Epithelial cell of prostate (primary cell): ENCODE measurements at regions not wholly inside any gene's neighbourhood (a gene's known extent, or its start where the extent isn't known, plus 50 kb on each side); places are given as distances from the start of the nearest gene placed in this dataset.

Source experiments
- DNase-seq: peaks from one replicate; pipeline ENCODE4 v3.0.0-alpha.2; 2011; ENCODE audit warnings: low read depth, low spot score
- H3K27ac ChIP-seq: fragments of 450-650 bp; 2 replicates; pipeline ENCODE4 v1.5.1; 2017; ENCODE audit warnings: mild to moderate bottlenecking

DNA sequence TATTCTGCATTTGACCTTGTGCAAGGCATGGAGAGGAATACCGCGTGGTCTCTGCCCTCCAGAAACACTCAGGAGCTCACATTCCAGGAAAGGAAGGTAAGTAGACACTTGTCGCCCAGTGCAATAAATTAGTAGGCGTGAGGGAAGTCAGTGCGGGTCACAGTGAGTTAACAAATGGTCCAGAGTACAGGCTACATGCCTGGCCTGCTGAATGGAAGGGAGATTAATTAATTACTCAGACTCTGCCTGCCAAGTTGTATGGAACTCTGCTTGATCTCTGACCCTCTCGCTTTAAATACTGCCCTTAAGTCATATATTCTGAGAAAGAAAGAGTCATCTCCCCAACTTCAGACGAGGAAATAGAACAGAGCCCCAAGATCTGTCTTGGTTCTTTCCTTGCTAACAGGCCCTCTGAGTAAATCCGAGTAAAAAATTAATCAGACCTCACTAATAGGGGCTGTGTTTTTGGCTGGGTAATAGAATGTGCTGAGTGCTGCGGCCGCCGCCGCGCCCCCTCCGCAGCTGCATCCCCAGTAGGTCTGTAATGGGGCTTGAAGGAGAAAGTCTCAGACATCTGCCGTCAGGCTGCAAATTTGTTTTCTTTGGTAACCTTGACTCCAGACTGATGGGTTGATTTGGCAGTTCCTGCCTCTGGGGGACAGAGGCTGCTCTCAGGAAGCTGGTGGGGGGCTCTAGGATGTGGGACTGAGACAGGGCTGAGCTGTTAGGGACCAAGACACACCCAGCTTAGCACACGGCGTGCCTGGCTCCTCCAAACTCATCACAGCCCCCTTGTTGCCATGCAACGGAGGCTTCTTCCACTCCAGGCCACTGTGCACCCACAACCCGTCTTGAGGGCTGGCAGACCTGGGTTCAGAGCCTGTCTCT is 144.4 kb downstream of the NSG2 start:
- no peak overlapping the region for H3K27ac ChIP-seq
- no peak for DNase-seq

DNA sequence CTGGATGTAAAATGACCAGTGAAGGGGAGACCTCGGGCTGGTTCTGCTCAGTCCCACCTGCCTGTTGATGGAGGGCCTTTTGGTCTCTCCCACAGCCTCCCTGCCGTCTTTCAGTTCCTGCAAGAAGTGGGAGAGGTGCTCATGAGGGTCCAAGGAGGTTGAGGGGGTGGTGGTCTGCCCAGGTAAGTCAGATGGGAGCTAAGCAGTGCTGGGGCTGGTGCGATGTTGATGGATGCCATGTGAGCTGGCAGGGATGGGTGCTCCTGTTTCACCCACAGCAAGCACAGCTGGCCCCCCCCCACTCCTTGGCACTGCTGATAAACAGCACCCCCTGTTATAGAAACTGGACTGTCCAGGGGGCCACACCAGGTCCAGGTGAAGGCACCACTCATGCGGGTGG is 145.6 kb downstream of the NSG2 start:
- no peak for DNase-seq
- no peak overlapping the region for H3K27ac ChIP-seq

DNA sequence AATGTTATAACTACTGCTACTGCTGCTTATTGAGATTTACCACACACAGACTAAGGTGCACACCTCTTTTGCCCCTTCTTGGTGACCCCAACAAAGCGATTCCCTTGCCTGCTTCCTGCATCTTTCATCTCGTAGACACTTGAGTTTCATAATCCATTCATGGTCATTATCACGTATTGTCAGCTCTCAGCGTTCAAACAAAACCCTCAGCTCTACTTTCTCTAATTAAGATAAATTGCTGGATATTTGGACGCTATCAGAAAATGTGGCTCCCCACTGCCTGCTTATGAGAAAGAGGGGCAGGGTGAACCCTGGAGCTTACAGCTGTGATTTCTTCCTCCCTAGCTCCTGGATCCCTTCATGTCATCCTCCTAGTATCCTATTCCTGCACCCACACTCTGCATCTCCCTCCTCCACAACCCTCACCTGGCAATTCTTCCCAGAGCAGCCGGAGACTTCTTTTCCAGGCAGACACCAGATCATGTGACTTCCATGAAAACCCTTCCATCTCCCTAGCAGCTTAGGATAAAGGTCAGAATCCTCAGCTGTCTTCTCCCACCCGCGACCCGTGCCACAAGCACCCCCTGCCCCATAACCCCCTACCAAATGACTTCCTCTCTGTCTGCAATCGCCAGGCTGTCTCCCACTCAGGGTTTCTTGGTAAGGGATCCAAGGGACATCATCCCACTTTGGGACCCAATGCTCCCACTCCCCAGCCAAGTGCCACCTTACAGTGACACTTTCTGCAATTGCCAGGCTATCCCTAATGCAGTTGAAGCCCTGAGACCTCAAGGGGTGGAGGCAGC is 146.5 kb downstream of the NSG2 start:
- DNase-seq = no peak
- H3K27ac ChIP-seq = no peak overlapping the region

DNA sequence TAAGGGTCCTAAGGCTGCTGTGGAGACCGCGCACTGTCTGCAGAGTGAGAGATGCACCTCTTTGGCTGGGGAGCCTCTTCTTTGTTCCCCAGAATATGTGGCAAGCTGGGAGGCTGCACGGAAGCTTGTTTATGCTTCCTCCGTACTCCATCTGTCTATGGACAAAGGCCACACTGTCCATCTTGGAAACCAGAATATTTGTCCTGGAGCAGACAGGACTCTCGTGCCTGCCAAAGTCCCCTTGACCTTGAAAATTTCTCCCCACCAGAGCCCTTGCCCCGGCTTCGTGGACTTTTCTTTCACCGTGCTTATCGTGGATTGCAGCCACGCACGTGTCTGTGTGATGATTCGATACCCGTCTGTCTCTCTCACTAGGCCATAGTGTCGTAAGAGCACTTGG is 147.4 kb downstream of the NSG2 start:
- DNase-seq = no peak
- no peak overlapping the region for H3K27ac ChIP-seq

DNA sequence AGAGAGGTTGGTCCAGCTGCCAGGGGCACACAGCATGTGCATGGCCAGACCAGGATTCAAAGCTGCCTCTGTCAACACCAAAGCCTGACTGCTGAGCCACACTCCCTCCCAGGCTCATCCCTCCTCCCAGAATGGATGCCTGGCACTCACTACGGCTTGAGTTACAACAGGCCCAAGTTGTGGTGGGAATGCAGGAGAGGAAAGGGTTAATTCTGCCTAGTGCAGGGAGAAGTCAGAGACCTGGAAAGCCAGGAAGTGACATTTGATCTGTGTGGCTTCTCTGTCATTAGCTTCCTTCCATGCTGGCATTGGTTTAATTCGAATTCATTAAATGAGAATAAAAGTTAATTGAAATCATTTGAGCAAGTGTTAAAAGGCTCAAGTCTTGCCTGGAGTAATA is 150.0 kb downstream of the NSG2 start:
- DNase-seq = no peak

DNA sequence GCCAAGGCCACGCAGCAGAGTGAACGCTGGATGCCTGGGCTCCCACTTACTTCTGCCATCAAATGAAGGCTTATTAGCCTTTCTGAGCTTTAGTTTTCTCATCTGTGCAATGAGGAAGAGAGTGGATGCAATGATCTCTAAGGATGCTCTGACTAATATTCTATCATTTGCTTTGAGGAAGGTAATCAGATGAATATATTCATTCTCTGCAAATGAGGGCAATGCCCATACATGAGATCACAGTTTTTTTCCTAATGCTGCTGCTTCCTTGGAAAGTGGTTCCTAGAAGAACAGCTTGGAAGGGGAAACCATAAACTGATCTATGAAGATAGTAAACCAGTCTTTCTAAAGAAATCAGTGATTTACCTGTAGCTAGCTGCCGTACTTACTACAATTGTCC is 152.4 kb downstream of the NSG2 start:
- H3K27ac ChIP-seq = no peak overlapping the region
- DNase-seq = no peak

More for the DNA sequence above, 150.0 kb downstream of the NSG2 start:
- no peak overlapping the region for H3K27ac ChIP-seq

DNA sequence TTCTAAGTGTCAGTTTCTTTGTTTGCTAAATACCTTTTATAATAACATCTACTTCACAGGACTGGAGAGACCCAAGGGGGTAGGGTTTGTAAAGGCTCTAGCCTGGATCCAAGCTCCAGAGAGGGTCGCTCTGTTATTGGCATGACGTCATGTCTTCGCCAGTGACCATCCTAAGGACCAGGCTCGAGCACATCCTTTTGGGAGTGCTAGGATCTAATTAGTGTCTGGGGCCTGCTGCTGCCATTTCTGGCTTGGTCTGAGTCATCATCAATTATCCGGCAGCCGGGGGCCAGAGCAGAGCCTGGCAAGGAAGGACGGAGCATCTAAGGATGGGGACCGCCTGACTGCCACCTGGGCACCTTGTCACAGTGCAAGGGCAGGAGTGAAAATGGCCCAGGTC is 153.0 kb downstream of the NSG2 start:
- no peak overlapping the region for H3K27ac ChIP-seq
- DNase-seq = no peak

DNA sequence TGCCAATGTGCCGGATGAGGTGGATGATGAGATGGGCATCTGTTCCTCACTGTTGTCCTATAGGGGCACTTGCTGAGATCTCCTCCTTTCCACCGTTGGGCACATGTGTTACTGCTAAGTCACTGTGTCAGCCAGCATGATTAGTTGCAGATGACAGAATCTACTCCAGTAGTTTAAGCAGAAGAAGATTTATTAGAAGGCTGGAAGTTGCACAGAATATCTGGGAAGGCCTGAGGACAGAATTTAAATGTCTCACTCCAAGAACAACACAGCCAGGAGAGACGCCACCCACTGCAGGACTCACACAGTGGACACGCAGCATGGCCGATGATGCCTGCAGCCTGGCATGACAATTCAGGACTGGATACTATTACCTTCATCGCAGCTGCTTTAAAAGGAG is 157.5 kb downstream of the NSG2 start:
- no peak for DNase-seq
- H3K27ac ChIP-seq = no peak overlapping the region

DNA sequence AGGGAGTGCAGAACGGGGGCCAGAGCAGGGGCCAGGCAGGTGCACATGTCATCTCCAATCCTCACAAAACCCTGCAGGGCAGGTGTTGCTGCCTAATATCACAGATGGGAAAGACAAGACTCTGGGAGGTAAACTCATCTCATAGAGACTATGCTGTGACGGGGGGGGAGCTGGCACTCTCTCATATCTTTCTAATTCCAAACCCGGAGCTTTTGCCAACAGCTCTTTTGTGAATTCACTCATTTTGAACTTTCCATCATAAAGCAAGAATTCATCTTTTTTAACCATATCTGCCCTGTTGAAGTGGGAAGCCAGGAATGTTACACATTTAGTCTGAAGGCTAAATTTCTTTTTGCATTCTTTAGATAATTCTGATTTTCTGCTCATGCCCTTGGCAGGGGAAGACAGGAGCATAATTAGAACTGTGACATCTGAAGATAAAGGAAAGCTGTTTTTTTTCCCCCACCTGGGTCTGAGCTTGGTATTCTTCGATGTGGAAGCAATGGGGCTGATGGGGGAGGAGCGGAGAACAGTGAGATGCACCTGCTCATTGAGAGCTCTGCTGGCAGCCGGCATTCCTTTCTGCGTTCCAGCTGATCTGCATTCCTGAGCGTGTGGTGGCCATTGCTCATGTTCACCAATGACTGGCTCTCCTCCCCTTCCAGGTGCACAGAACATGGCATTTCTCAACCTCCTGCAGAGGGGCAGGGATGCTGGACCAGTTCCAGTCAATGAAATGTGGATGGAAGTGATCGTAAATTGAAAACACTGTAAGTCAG is 159.2 kb downstream of the NSG2 start:
- DNase-seq = peak; percentile 16
- H3K27ac ChIP-seq = no peak overlapping the region

DNA sequence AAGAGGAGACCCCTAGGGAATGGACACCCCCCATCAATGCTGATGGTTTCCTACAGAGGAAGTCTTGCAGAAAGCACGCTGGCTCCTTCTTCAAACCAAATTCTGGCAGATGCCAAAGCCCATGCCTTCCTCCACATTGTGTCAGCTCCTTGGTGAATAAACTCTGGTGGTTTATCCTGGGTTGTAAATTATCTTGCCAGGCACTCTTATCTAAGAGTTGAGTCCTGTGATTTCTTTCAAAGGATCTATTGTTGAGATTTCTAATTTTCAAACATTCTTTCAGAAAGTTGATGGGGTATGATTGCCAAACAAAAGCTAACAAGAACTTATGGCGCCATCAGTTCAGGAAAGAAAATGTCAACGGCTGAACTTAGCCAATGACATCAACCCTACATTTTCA is 160.4 kb downstream of the NSG2 start:
- no peak for DNase-seq
- H3K27ac ChIP-seq = no peak overlapping the region

DNA sequence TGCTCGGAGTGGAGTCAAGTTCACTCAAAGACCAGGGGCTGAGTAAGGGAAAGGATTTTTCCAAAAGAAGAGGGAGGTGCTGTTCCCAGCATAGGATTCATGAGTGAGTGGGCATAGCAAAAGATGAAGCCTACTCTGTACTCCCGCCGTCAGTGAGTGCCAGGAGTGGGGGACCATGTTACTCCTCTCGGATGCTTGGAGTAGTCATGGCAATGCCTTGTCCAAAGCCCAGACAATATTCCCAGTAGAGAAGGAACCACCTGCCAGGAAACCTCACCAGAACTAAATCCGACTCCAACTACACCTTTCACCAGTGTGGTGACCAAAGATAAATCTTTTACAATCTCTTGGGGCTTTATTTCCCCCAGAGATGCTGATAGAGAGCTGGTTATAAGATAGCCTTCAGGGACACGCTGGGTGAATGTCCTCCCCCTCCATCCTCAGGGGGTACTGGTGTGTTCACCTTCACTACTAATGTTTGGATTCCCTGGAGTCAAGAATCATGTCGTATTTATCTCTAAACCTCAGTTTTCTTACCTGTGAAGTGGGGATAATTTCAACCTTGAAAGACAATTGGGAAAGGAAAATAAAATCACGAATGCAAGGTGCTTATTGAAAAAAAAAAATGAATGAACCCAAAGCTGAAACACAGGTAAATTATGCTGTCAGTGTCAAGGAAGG is 165.2 kb downstream of the NSG2 start:
- no peak overlapping the region for H3K27ac ChIP-seq
- no peak for DNase-seq

DNA sequence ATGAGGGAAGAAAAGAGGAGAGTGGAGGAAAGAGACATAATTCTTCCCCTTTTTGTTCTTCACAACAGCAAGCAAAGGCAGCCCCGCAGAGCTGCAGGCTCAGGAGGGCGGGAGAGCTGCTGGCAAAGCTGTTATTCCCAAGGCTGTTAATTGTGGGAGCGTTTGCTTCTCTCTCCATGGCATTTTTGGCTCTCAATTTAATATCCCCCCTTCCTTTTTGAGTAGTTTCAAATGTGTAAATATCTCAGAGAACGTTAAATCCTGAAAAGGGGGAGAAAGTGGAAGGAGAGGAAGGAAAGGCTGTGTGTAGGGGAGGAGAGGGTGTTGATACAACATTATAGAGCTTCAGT is 165.7 kb downstream of the NSG2 start:
- no peak for DNase-seq
- H3K27ac ChIP-seq = no peak overlapping the region

DNA sequence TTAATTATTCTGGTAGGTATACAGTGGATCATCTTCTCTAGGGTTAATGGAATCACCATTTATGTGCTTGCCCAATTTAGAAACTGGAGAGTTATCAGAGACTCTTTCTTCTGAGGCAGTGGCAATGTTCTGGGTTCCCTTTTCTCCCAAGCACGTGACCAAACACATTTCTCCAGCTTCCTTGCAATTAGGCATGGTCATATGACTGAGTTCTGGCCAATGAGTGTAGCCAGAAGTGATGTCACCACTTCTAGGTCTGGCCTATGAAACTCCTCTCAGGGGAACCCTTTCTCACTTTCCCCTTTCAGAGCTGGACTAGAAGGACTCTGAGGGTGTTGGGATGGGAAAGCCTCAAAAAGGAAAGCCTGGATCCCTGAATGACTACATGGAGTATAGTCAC is 172.0 kb downstream of the NSG2 start:
- no peak overlapping the region for H3K27ac ChIP-seq
- no peak for DNase-seq

DNA sequence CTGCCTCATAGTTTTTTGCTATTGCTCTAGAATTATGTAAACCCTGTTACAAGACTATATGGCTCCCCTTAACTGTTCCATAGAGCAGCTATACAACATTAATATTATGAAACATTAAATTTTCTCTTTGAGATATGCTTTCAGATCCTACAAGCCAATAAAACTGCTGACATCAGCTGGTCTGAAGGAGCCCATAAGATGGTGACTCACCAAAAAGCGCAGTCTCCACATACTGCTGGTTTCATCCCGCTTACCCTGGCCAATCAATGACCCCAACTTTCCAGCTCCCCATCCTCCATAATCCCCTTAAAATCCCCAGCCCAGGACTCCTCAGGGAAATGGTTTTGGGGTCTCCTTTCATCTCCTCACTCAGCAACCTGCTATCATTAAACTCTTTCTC is 172.7 kb downstream of the NSG2 start:
- DNase-seq = no peak
- H3K27ac ChIP-seq = no peak overlapping the region

DNA sequence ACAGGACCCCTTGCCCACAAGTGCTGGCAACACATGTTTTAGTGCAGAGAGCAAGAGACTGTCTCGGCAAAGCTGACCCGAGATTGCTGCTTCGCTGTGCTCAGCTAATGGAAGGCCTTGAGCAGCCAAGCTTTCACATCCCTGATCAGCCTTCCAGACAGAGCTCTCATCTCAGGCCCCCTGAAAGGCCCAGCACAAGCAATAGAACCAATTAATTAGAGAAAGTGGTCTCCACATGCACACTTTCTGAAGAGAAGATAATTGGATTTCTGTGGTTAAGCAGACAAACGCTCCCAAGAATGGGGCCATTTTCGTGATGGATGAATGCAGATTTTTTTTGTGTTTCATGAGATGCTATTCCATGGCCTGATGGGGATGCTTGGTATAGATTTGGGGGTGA is 174.9 kb downstream of the NSG2 start:
- DNase-seq = no peak
- H3K27ac ChIP-seq = no peak overlapping the region

DNA sequence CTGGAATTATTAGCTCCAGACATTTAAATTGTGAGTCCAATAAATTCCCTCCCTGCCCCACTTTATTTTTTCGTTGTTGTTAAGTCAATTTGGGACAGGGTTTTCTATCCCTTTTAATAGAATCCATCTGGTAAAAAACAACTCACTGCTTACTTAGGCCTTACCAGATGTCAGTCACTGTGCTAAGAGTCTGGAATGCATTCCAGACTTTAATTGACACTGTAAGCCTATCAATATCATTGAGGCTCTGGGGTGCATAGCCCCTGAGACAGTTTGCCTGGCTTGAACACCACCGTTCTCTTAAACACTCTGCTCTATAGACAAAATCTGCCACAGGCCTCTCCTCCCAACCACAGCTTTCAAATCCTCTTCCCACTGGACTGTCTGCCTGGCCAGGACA is 175.9 kb downstream of the NSG2 start:
- no peak overlapping the region for H3K27ac ChIP-seq
- no peak for DNase-seq

DNA sequence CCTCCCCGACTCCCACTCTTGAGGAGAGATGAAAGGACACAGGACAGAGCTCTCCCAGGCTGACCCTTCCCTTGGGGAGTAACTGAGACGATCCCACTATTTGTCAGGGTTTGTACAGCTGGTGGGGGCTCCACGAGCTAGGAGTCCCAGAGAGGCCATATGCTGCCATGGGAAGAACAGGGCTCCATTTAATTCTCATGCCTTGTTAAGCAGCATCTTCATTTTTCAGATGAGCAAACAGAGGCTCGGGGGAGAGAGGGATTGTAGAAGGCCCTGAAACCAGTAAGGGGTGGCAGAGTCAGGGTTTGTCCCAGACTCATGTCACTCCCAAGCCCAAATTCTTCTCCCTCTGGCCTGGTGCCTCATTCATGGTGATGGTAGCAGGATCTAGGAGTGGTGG is 176.4 kb downstream of the NSG2 start:
- DNase-seq = no peak

DNA sequence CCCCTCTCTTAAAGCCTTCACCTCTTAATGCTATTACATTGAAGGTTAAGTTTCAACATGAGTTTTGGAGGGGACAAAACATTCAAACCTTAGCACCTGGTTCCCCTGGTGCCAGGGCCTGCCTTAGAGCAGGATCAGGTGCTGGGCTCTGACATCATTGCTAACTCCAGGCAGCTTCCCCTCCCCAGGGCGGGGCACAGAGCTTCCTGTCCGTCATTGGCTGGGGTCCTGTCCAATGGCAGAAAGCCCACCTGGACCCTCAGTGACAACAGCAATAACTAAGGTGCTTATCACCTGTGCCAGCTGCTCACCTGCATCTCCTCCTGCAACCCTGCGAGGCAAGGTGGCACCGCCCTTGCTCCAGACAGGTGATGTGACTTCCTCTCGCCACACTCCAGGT is 177.4 kb downstream of the NSG2 start:
- no peak for DNase-seq
- H3K27ac ChIP-seq = no peak overlapping the region

More for the DNA sequence above, 176.4 kb downstream of the NSG2 start:
- no peak overlapping the region for H3K27ac ChIP-seq

DNA sequence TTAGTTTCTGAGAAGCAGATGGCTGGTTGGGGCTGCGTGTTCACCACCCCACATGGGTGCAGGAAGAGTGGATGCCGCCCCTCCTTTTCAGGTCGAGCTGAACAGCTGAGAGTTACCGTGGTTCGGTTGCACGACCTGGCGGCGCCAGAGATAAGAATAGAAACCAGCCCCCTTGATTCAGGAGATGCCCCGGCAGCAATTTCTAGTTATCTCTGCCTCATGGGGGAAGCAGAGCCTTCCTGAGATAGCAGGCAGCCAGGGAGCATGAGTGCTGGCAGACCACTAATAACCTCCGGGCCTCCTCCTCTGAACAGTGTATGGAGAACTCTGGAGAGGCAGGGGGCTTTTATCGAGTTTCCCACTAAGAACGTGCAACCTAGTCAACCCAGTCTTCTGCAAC is 177.8 kb downstream of the NSG2 start:
- H3K27ac ChIP-seq = no peak overlapping the region
- no peak for DNase-seq

DNA sequence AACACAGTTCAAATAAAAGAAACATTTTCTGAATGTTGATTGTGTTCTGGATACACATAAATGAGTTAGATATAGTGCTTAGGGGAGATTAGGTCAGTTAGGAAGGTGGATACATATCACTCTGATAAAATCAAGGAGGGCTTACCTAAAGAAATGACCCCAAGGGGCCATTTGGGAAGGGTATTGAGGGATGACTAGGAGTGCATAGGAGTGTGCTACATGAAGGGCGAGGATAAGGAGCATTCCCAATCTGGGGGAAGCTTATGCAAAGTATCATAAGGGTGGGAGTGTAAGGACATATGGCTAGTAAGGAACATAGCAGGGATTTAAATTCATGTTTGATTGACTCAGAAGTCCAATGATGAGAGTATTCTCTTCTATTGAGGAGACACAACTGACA is 183.6 kb downstream of the NSG2 start:
- H3K27ac ChIP-seq = no peak overlapping the region
- no peak for DNase-seq
